Neural cell (in vitro differentiated cells): ENCODE measurements at regions not wholly inside any gene's neighbourhood (a gene's known extent, or its start where the extent isn't known, plus 50 kb on each side); places are given as distances from the start of the nearest gene placed in this dataset.
"Not testable (repeated sequence)": the region's sequence is repeated elsewhere in the genome, so short reads cannot be mapped to it uniquely, and the experiment has no call there.

Source experiments
- CTCF ChIP-seq: fragments of 450-650 bp; IDR thresholded peaks from 2 replicates; pipeline ENCODE4 v1.5.1; 2014; ENCODE audit warnings: antibody characterized with exemption, mild to moderate bottlenecking, moderate library complexity; ENCODE audit not compliant: poor library complexity, severe bottlenecking
- RAD21 ChIP-seq: fragments of 450-650 bp; conservative IDR thresholded peaks from 2 replicates; pipeline ENCODE4 v1.6.1; 2014; ENCODE audit warnings: antibody characterized with exemption, mild to moderate bottlenecking, moderate library complexity
- REST ChIP-seq: IDR thresholded peaks from 2 replicates; pipeline ENCODE4 v1.6.1; 2012; ENCODE audit warnings: borderline replicate concordance
- TAF1 ChIP-seq: IDR thresholded peaks from 2 replicates; pipeline ENCODE4 v1.6.1; 2012; ENCODE audit warnings: low read depth

- TF ChIP-seq CTCF, RAD21, TAF1, REST: not testable (repeated sequence)
These were observed 885.6 kb upstream of the SLC39A10 start for GRCh38 chr2:194771394-194771793.
